ENCODE measurements at regions not wholly inside any gene's neighbourhood (a gene's known extent, or its start where the extent isn't known, plus 50 kb on each side); places are given as distances from the start of the nearest gene placed in this dataset.

DNA sequence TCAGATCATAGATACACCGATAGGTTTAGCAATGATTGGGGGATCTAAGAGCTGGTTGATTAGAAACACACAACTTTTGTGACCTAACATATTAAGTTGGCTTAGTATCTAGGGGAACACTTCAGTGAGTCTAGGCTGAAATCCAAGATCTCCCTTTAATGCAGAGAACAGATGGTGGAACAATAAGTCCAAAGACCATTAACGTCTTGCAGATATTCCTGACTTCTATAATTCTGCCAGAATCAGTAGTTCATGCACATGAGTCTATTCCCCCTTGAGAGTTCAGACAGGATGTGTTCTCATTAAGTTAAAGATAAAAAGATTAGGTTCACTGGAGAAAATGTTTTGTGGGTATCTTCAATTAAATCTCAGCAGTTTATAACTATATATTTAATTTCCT lies 506.5 kb downstream of the TSN start:
- TF ChIP-seq, protein P1, sequence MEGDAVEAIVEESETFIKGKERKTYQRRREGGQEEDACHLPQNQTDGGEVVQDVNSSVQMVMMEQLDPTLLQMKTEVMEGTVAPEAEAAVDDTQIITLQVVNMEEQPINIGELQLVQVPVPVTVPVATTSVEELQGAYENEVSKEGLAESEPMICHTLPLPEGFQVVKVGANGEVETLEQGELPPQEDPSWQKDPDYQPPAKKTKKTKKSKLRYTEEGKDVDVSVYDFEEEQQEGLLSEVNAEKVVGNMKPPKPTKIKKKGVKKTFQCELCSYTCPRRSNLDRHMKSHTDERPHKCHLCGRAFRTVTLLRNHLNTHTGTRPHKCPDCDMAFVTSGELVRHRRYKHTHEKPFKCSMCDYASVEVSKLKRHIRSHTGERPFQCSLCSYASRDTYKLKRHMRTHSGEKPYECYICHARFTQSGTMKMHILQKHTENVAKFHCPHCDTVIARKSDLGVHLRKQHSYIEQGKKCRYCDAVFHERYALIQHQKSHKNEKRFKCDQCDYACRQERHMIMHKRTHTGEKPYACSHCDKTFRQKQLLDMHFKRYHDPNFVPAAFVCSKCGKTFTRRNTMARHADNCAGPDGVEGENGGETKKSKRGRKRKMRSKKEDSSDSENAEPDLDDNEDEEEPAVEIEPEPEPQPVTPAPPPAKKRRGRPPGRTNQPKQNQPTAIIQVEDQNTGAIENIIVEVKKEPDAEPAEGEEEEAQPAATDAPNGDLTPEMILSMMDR (IDR thresholded peaks at IDR 0.05), result no peak
- no peak for TF ChIP-seq POLR2A (IDR thresholded peaks at IDR 0.05)

All from esophagus squamous epithelium (tissue), 4 donors.